WTC11 (cell line): ENCODE measurements at regions not wholly inside any gene's neighbourhood (a gene's known extent, or its start where the extent isn't known, plus 50 kb on each side); places are given as distances from the start of the nearest gene placed in this dataset.

Experiments used
- ATAC-seq: fragments of 200-7000 bp; cut with Tn5 transposase; 2 replicates; pipeline ENCODE4 v1.10.0; 2021; ENCODE audit warnings: mild to moderate bottlenecking, moderate library complexity
- CTCF ChIA-PET: fragments of 300-600 bp; sonication (Branson Sonifier 250); formaldehyde crosslinking; loops from one replicate; lab custom pipeline; 2021; ENCODE audit warnings: antibody characterized with exemption; lab: Charles Lee
- POLR2A ChIA-PET: fragments of 350-600 bp; sonication (Branson Sonifier 250); formaldehyde crosslinking; loops from one replicate; lab custom pipeline; 2021; ENCODE audit warnings: antibody characterized with exemption; lab: Charles Lee
- DNase-seq: peaks from one replicate; pipeline ENCODE4 v3.0.0; 2021; ENCODE audit warnings: low spot score
- H3K27ac Mint-ChIP-seq: 2 replicates; pipeline ENCODE4 v1.8.0; 2021; ENCODE audit warnings: mixed read lengths
- H3K27me3 Mint-ChIP-seq: 2 replicates; pipeline ENCODE4 v1.8.0; 2021; ENCODE audit warnings: low read depth, mild to moderate bottlenecking, moderate library complexity, mixed read lengths
- H3K36me3 Mint-ChIP-seq: 2 replicates; pipeline ENCODE4 v1.8.0; 2021; ENCODE audit warnings: mixed read lengths
- H3K4me1 Mint-ChIP-seq: 2 replicates; pipeline ENCODE4 v1.8.0; 2022; ENCODE audit warnings: mixed read lengths
- H3K4me3 Mint-ChIP-seq: 2 replicates; pipeline ENCODE4 v1.8.0; 2021; ENCODE audit warnings: mild to moderate bottlenecking, moderate library complexity, mixed read lengths
- H3K9me3 Mint-ChIP-seq: 2 replicates; pipeline ENCODE4 v1.8.0; 2021; ENCODE audit warnings: mixed read lengths
- E2F1 ChIP-seq: sonication (generic); formaldehyde crosslinking; IDR thresholded peaks from 2 replicates; pipeline ENCODE4 v1.8.0; 2022; ENCODE audit warnings: mild to moderate bottlenecking, missing genetic modification reagents
- ESRRA ChIP-seq: sonication (generic); formaldehyde crosslinking; IDR thresholded peaks from 2 replicates; pipeline ENCODE4 v1.8.1; 2022; ENCODE audit warnings: mild to moderate bottlenecking, missing genetic modification reagents, borderline replicate concordance
- FOXJ3 ChIP-seq: sonication (generic); formaldehyde crosslinking; IDR thresholded peaks from 2 replicates; pipeline ENCODE4 v1.9.0; 2021; ENCODE audit warnings: missing genetic modification reagents, mild to moderate bottlenecking, borderline replicate concordance
- FOXK1 ChIP-seq: sonication (generic); formaldehyde crosslinking; IDR thresholded peaks from 2 replicates; pipeline ENCODE4 v1.8.0; 2022; ENCODE audit warnings: mild to moderate bottlenecking, moderate library complexity, missing genetic modification reagents
- FOXP1 ChIP-seq: sonication (generic); formaldehyde crosslinking; IDR thresholded peaks from 2 replicates; pipeline ENCODE4 v1.8.0; 2022; ENCODE audit warnings: missing genetic modification reagents, mild to moderate bottlenecking, moderate library complexity, borderline replicate concordance
- GABPB1 ChIP-seq: sonication (generic); formaldehyde crosslinking; IDR thresholded peaks from 2 replicates; pipeline ENCODE4 v1.8.1; 2023; ENCODE audit warnings: mild to moderate bottlenecking, missing genetic modification reagents
- GTF2I ChIP-seq: fragments of 250-450 bp; sonication (Bioruptor Pico); conservative IDR thresholded peaks from 2 replicates; pipeline ENCODE4 v1.4.0; 2021; ENCODE audit warnings: mild to moderate bottlenecking
- MYBL2 ChIP-seq: sonication (generic); formaldehyde crosslinking; IDR thresholded peaks from 2 replicates; pipeline ENCODE4 v1.8.1; 2023; ENCODE audit warnings: mild to moderate bottlenecking, moderate library complexity, missing genetic modification reagents
- NFATC4 ChIP-seq: fragments of 250-450 bp; sonication (Bioruptor Pico); IDR thresholded peaks from 2 replicates; pipeline ENCODE4 v1.9.0; 2021; ENCODE audit warnings: mild to moderate bottlenecking
- OVOL2 ChIP-seq: fragments of 250-450 bp; sonication (Bioruptor Pico); IDR thresholded peaks from 2 replicates; pipeline ENCODE4 v1.9.0; 2021; ENCODE audit warnings: mild to moderate bottlenecking, borderline replicate concordance
- PRRX2 ChIP-seq: fragments of 250-450 bp; sonication (Bioruptor Pico); IDR thresholded peaks from 2 replicates; pipeline ENCODE4 v1.8.0; 2021; ENCODE audit warnings: mild to moderate bottlenecking
- SMAD3 ChIP-seq: sonication (generic); formaldehyde crosslinking; IDR thresholded peaks from 2 replicates; pipeline ENCODE4 v1.8.0; 2022; ENCODE audit warnings: missing genetic modification reagents, mild to moderate bottlenecking, borderline replicate concordance
- SOX15 ChIP-seq: fragments of 250-450 bp; sonication (Bioruptor Pico); IDR thresholded peaks from 2 replicates; pipeline ENCODE4 v1.9.0; 2021; ENCODE audit warnings: mild to moderate bottlenecking
- TEAD1 ChIP-seq: sonication (generic); formaldehyde crosslinking; IDR thresholded peaks from 2 replicates; pipeline ENCODE4 v1.8.0; 2022; ENCODE audit warnings: mild to moderate bottlenecking, missing genetic modification reagents
- ZNF121 ChIP-seq: sonication (generic); formaldehyde crosslinking; IDR thresholded peaks from 2 replicates; pipeline ENCODE4 v1.8.0; 2023; ENCODE audit warnings: missing genetic modification reagents
- ZNF138 ChIP-seq: sonication (generic); formaldehyde crosslinking; conservative IDR thresholded peaks from 2 replicates; pipeline ENCODE4 v1.8.1; 2022; ENCODE audit warnings: mild to moderate bottlenecking, moderate library complexity, missing genetic modification reagents
- ZNF416 ChIP-seq: fragments of 250-450 bp; sonication (Bioruptor Pico); IDR thresholded peaks from 2 replicates; pipeline ENCODE4 v1.9.0; 2021; ENCODE audit warnings: mild to moderate bottlenecking, inconsistent platforms
- ZNF423 ChIP-seq: fragments of 250-450 bp; sonication (Bioruptor Pico); IDR thresholded peaks from 2 replicates; pipeline ENCODE4 v2.1.2; 2022; ENCODE audit warnings: mild to moderate bottlenecking, moderate library complexity
- ZNF671 ChIP-seq: fragments of 250-450 bp; sonication (Bioruptor Pico); IDR thresholded peaks from 2 replicates; pipeline ENCODE4 v1.8.0; 2021; ENCODE audit warnings: mild to moderate bottlenecking
- TF ChIP-seq, protein P1 (sequence below): sonication (generic); formaldehyde crosslinking; IDR thresholded peaks from 2 replicates; pipeline ENCODE4 v1.8.1; 2023; ENCODE audit warnings: mild to moderate bottlenecking, missing genetic modification reagents, moderate library complexity
- TF ChIP-seq, protein P2 (sequence below): fragments of 200-600 bp; IDR thresholded peaks from 2 replicates; pipeline ENCODE4 v1.8.0; 2022; ENCODE audit warnings: antibody characterized with exemption
- TF ChIP-seq, protein P3 (sequence below): sonication (generic); formaldehyde crosslinking; IDR thresholded peaks from 2 replicates; pipeline ENCODE4 v1.8.0; 2022; ENCODE audit warnings: missing genetic modification reagents
- TF ChIP-seq, protein P4 (sequence below): sonication (generic); formaldehyde crosslinking; IDR thresholded peaks from 2 replicates; pipeline ENCODE4 v1.8.1; 2023; ENCODE audit warnings: mild to moderate bottlenecking, moderate library complexity, missing genetic modification reagents

GRCh38 chr5:89440670-89441069, 557.7 kb upstream of the MEF2C start:
- Mint-ChIP-seq H3K9me3 (no peaks in the 10 kb centered on the region), H3K27ac (no peak overlapping the region), H3K36me3 (no peaks in the 10 kb centered on the region), H3K27me3 (no peaks in the 10 kb centered on the region), H3K4me1 (peaks cover 10% of the 10 kb centered on the region), H3K4me3 (no peak overlapping the region)
- CTCF ChIA-PET = no interaction called here
- POLR2A ChIA-PET = no interaction called here
- TF ChIP-seq GTF2I (CRISPR knock-in tag) (no peak), SOX15 (CRISPR knock-in tag) (no peak), GABPB1 (no peak), FOXP1 (CRISPR knock-in tag) (no peak), TEAD1 (CRISPR knock-in tag) (no peak), ZNF423 (CRISPR knock-in tag) (no peak), ZNF121 (CRISPR knock-in tag) (no peak), OVOL2 (CRISPR knock-in tag) (no peak), SMAD3 (CRISPR knock-in tag) (no peak), ESRRA (no peak), MYBL2 (no peak), FOXK1 (CRISPR knock-in tag) (no peak), FOXJ3 (CRISPR knock-in tag) (no peak), NFATC4 (CRISPR knock-in tag) (no peak), ZNF671 (CRISPR knock-in tag) (no peak), PRRX2 (CRISPR knock-in tag) (no peak)
- TF ChIP-seq, protein P1, sequence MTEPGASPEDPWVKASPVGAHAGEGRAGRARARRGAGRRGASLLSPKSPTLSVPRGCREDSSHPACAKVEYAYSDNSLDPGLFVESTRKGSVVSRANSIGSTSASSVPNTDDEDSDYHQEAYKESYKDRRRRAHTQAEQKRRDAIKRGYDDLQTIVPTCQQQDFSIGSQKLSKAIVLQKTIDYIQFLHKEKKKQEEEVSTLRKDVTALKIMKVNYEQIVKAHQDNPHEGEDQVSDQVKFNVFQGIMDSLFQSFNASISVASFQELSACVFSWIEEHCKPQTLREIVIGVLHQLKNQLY (CRISPR knock-in tag) = no peak
- TF ChIP-seq, protein P2, sequence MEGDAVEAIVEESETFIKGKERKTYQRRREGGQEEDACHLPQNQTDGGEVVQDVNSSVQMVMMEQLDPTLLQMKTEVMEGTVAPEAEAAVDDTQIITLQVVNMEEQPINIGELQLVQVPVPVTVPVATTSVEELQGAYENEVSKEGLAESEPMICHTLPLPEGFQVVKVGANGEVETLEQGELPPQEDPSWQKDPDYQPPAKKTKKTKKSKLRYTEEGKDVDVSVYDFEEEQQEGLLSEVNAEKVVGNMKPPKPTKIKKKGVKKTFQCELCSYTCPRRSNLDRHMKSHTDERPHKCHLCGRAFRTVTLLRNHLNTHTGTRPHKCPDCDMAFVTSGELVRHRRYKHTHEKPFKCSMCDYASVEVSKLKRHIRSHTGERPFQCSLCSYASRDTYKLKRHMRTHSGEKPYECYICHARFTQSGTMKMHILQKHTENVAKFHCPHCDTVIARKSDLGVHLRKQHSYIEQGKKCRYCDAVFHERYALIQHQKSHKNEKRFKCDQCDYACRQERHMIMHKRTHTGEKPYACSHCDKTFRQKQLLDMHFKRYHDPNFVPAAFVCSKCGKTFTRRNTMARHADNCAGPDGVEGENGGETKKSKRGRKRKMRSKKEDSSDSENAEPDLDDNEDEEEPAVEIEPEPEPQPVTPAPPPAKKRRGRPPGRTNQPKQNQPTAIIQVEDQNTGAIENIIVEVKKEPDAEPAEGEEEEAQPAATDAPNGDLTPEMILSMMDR = no peak
- TF ChIP-seq, protein P3, sequence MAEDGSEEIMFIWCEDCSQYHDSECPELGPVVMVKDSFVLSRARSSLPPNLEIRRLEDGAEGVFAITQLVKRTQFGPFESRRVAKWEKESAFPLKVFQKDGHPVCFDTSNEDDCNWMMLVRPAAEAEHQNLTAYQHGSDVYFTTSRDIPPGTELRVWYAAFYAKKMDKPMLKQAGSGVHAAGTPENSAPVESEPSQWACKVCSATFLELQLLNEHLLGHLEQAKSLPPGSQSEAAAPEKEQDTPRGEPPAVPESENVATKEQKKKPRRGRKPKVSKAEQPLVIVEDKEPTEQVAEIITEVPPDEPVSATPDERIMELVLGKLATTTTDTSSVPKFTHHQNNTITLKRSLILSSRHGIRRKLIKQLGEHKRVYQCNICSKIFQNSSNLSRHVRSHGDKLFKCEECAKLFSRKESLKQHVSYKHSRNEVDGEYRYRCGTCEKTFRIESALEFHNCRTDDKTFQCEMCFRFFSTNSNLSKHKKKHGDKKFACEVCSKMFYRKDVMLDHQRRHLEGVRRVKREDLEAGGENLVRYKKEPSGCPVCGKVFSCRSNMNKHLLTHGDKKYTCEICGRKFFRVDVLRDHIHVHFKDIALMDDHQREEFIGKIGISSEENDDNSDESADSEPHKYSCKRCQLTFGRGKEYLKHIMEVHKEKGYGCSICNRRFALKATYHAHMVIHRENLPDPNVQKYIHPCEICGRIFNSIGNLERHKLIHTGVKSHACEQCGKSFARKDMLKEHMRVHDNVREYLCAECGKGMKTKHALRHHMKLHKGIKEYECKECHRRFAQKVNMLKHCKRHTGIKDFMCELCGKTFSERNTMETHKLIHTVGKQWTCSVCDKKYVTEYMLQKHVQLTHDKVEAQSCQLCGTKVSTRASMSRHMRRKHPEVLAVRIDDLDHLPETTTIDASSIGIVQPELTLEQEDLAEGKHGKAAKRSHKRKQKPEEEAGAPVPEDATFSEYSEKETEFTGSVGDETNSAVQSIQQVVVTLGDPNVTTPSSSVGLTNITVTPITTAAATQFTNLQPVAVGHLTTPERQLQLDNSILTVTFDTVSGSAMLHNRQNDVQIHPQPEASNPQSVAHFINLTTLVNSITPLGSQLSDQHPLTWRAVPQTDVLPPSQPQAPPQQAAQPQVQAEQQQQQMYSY (CRISPR knock-in tag) = no peak
- DNase-seq (no peak), ATAC-seq (no peak)

DNA sequence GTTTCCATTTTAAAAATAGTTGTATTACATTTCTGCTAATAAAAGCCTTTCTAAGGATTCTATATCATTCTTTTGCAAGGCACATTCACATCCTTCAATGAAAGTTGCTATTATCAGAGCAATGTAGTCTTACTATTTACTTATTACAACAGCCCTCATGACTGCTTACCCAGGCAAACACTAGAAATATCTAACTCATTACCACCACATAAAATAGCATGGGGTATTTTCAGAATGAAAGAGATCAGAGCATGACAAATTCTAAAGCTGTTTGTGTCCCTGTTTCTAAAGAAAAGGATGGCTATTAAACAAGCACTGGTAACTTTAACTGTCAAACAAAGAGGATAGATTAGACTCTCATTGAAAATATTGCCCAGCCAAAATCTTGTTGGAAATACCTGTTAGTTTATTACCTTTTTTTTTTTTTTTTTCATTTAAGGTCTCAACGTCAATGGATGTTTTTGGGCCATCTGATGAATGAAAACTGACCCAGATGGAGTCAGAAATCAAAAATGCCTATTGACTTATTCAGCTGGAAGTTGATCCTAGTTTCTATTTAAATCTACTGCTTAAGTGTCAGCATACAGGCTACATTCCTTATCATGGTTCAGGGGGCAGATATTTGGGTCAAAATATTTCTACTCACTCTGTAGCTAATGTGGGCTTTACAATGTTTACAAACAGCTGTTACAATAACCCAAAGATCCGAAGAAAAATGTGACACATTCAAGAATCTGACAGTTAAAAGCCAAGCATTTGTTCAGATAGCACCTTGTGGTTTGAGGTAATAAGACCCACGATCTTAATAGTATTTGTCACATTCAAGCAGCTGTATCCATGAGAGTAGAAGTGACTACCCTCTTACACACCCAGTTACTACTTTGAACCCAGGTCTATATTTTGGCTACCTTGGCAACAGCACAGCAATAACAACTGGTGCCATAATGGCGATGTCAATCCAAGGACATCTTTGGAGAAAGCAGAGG, 554.8 kb upstream of the MEF2C start:
- POLR2A ChIA-PET = interaction anchor here (0.6 kb wide), 1 partner anchor 1775 kb away, joined by 3 read pairs; no protein-coding TSS in a partner anchor
- no peak for ATAC-seq

More for the DNA sequence above, 554.8 kb upstream of the MEF2C start:
- no peaks in the 10 kb centered on the region for H3K9me3 Mint-ChIP-seq
- CTCF ChIA-PET = no interaction called here
- DNase-seq = no peak
- peaks cover 8% of the 10 kb centered on the region for H3K4me1 Mint-ChIP-seq
- no peak overlapping the region for H3K4me3 Mint-ChIP-seq
- no peaks in the 10 kb centered on the region for H3K27me3 Mint-ChIP-seq
- H3K27ac Mint-ChIP-seq = peak overlapping the region; percentile 37; the same call in 1 of the 2 replicates
- TF ChIP-seq FOXJ3 (CRISPR knock-in tag) = no peak
- no peak for TF ChIP-seq E2F1
- TF ChIP-seq ZNF416 (CRISPR knock-in tag) = no peak
- no peak for TF ChIP-seq ZNF138 (CRISPR knock-in tag)
- TF ChIP-seq, protein P4, sequence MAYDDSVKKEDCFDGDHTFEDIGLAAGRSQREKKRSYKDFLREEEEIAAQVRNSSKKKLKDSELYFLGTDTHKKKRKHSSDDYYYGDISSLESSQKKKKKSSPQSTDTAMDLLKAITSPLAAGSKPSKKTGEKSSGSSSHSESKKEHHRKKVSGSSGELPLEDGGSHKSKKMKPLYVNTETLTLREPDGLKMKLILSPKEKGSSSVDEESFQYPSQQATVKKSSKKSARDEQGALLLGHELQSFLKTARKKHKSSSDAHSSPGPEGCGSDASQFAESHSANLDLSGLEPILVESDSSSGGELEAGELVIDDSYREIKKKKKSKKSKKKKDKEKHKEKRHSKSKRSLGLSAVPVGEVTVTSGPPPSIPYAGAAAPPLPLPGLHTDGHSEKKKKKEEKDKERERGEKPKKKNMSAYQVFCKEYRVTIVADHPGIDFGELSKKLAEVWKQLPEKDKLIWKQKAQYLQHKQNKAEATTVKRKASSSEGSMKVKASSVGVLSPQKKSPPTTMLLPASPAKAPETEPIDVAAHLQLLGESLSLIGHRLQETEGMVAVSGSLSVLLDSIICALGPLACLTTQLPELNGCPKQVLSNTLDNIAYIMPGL (CRISPR knock-in tag) = no peak
- H3K36me3 Mint-ChIP-seq = no peaks in the 10 kb centered on the region
